ENCODE measurements at regions not wholly inside any gene's neighbourhood (a gene's known extent, or its start where the extent isn't known, plus 50 kb on each side); places are given as distances from the start of the nearest gene placed in this dataset.

- DNase-seq = no peak
Measured at GRCh38 chr2:238963161-238963970, 115.5 kb downstream of the TWIST2 start.

- DNase-seq = no peak
Measured at GRCh38 chr2:238963971-238964328, 116.1 kb downstream of the TWIST2 start.

GRCh38 chr2:238964544-238965067, 116.7 kb downstream of the TWIST2 start:
- no peak for DNase-seq

GRCh38 chr2:238965371-238966071, 117.6 kb downstream of the TWIST2 start:
- no peak for DNase-seq

- DNase-seq = no peak
Measured at GRCh38 chr2:238966072-238966937, 118.4 kb downstream of the TWIST2 start.

GRCh38 chr2:238967031-238967977, 119.4 kb downstream of the TWIST2 start:
- no peak for DNase-seq

- DNase-seq = no peak
Measured at GRCh38 chr2:238967978-238968360, 120.1 kb downstream of the TWIST2 start.

GRCh38 chr2:238968616-238969384, 120.9 kb downstream of the TWIST2 start:
- no peak for DNase-seq

- DNase-seq = no peak
Measured at GRCh38 chr2:238969857-238970256, 122.0 kb downstream of the TWIST2 start.

GRCh38 chr2:238970553-238971081, 122.7 kb downstream of the TWIST2 start:
- DNase-seq = peak in 32 of 51 donors; percentile 4 to 72 (median 32)

GRCh38 chr2:238971318-238972145, 123.6 kb downstream of the TWIST2 start:
- DNase-seq = no peak

- no peak for DNase-seq
Measured at GRCh38 chr2:238972146-238972445, 124.2 kb downstream of the TWIST2 start.

- no peak for DNase-seq
Measured at GRCh38 chr2:238973038-238973739, 125.3 kb downstream of the TWIST2 start.

- DNase-seq = no peak
Measured at GRCh38 chr2:238974081-238974480, 126.2 kb downstream of the TWIST2 start.

GRCh38 chr2:238974501-238975166, 126.7 kb downstream of the TWIST2 start:
- DNase-seq = peak in 21 of 51 donors; percentile 6 to 58 (median 30)

GRCh38 chr2:238975408-238975807, 127.5 kb downstream of the TWIST2 start:
- DNase-seq = no peak

GRCh38 chr2:238978497-238978896, 130.6 kb downstream of the TWIST2 start:
- no peak for DNase-seq

GRCh38 chr2:238979636-238980035, 131.8 kb downstream of the TWIST2 start:
- no peak for DNase-seq
